ENCODE measurements at regions not wholly inside any gene's neighbourhood (a gene's known extent, or its start where the extent isn't known, plus 50 kb on each side); places are given as distances from the start of the nearest gene placed in this dataset.

GRCh38 chr3:34779092-34779491 lies 860.2 kb upstream of the ARPP21 start:
- no peak overlapping the region for H3K4me3 ChIP-seq
- TF ChIP-seq, protein P1, sequence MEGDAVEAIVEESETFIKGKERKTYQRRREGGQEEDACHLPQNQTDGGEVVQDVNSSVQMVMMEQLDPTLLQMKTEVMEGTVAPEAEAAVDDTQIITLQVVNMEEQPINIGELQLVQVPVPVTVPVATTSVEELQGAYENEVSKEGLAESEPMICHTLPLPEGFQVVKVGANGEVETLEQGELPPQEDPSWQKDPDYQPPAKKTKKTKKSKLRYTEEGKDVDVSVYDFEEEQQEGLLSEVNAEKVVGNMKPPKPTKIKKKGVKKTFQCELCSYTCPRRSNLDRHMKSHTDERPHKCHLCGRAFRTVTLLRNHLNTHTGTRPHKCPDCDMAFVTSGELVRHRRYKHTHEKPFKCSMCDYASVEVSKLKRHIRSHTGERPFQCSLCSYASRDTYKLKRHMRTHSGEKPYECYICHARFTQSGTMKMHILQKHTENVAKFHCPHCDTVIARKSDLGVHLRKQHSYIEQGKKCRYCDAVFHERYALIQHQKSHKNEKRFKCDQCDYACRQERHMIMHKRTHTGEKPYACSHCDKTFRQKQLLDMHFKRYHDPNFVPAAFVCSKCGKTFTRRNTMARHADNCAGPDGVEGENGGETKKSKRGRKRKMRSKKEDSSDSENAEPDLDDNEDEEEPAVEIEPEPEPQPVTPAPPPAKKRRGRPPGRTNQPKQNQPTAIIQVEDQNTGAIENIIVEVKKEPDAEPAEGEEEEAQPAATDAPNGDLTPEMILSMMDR (IDR thresholded peaks at IDR 0.05) = no peak
- intact Hi-C loops (cut with DNase I) = no loop called here
- H3K27ac ChIP-seq = no peak overlapping the region
- no peaks in the 10 kb centered on the region for H3K27me3 ChIP-seq
- no peaks in the 10 kb centered on the region for H3K9me3 ChIP-seq
- ATAC-seq = no peak
- H3K36me3 ChIP-seq = no peaks in the 10 kb centered on the region
- H3K4me1 ChIP-seq = peaks cover 0 to 6% of the 10 kb centered on the region in 2 donors
- DNase-seq = no peak

- ATAC-seq (no peak), DNase-seq (no peak)
- TF ChIP-seq, protein P1 (IDR thresholded peaks at IDR 0.05) = no peak
Observed at GRCh38 chr3:34780294-34780693, 859.0 kb upstream of the ARPP21 start.

GRCh38 chr3:34780973-34781372 lies 858.4 kb upstream of the ARPP21 start:
- peaks cover 0 to 6% of the 10 kb centered on the region in 2 donors for H3K4me1 ChIP-seq
- TF ChIP-seq, protein P1 (IDR thresholded peaks at IDR 0.05) = no peak
- H3K36me3 ChIP-seq = no peaks in the 10 kb centered on the region
- no peak overlapping the region for H3K27ac ChIP-seq
- no peaks in the 10 kb centered on the region for H3K9me3 ChIP-seq
- intact Hi-C loops (cut with DNase I) = no loop called here
- no peak for ATAC-seq
- no peak overlapping the region for H3K4me3 ChIP-seq
- H3K27me3 ChIP-seq = no peaks in the 10 kb centered on the region
- DNase-seq = no peak

More at GRCh38 chr3:34780294-34780693, 859.0 kb upstream of the ARPP21 start:
- H3K36me3 ChIP-seq = no peaks in the 10 kb centered on the region
- H3K4me3 ChIP-seq = no peak overlapping the region
- intact Hi-C loops (cut with DNase I) = no loop called here
- no peak overlapping the region for H3K27ac ChIP-seq
- H3K27me3 ChIP-seq = no peaks in the 10 kb centered on the region
- peaks cover 0 to 6% of the 10 kb centered on the region in 2 donors for H3K4me1 ChIP-seq
- H3K9me3 ChIP-seq = no peaks in the 10 kb centered on the region

- Histone ChIP-seq H3K9me3 (no peaks in the 10 kb centered on the region), H3K4me3 (no peak overlapping the region), H3K27ac (no peak overlapping the region), H3K36me3 (no peaks in the 10 kb centered on the region), H3K27me3 (no peaks in the 10 kb centered on the region), H3K4me1 (peaks cover 0 to 6% of the 10 kb centered on the region in 2 donors)
- ATAC-seq = peak; percentile 26
- intact Hi-C loops (cut with DNase I) = no loop called here
- TF ChIP-seq, protein P1 (IDR thresholded peaks at IDR 0.05) = no peak
- no peak for DNase-seq
Observed at GRCh38 chr3:34782871-34783270, 856.5 kb upstream of the ARPP21 start.

- TF ChIP-seq, protein P1 (IDR thresholded peaks at IDR 0.05) = no peak
- ATAC-seq (no peak), DNase-seq (no peak)
- Histone ChIP-seq H3K36me3 (no peaks in the 10 kb centered on the region), H3K27ac (no peak overlapping the region), H3K27me3 (no peaks in the 10 kb centered on the region), H3K4me1 (peaks cover 0 to 6% of the 10 kb centered on the region in 2 donors), H3K4me3 (no peak overlapping the region), H3K9me3 (no peaks in the 10 kb centered on the region)
- intact Hi-C loops (cut with DNase I) = no loop called here
Observed at GRCh38 chr3:34783876-34784275, 855.4 kb upstream of the ARPP21 start.

Data from left lung (tissue), 4 donors.